ENCODE measurements at regions not wholly inside any gene's neighbourhood (a gene's known extent, or its start where the extent isn't known, plus 50 kb on each side); places are given as distances from the start of the nearest gene placed in this dataset.

- TF ChIP-seq CTCF (IDR thresholded peaks at IDR 0.05; ENCODE audit: extremely low read depth, insufficient read depth, missing control alignments) = no peak
Measured at GRCh38 chr20:53797085-53797484, 203.4 kb upstream of the ZNF217 start.

GRCh38 chr20:53795170-53795569 lies 201.5 kb upstream of the ZNF217 start:
- no peak for DNase-seq (ENCODE audit: low spot score)
- no peak for TF ChIP-seq CTCF (IDR thresholded peaks at IDR 0.05; ENCODE audit: extremely low read depth, insufficient read depth, missing control alignments)
- in situ Hi-C loops (cut with MboI; ENCODE audit: low pct_unique_long_range_greater_than_20kb, low sequenced_read_pairs, unreplicated experiment) = no loop called here

More at GRCh38 chr20:53797085-53797484, 203.4 kb upstream of the ZNF217 start:
- in situ Hi-C loops (cut with MboI; ENCODE audit: low pct_unique_long_range_greater_than_20kb, low sequenced_read_pairs, unreplicated experiment) = no loop called here
- DNase-seq (ENCODE audit: low spot score) = no peak

- no peak for TF ChIP-seq CTCF (IDR thresholded peaks at IDR 0.05; ENCODE audit: extremely low read depth, insufficient read depth, missing control alignments)
- no peak for DNase-seq (ENCODE audit: low spot score)
- in situ Hi-C loops (cut with MboI; ENCODE audit: low pct_unique_long_range_greater_than_20kb, low sequenced_read_pairs, unreplicated experiment) = no loop called here
Measured at GRCh38 chr20:53794529-53795115, 201.0 kb upstream of the ZNF217 start.

- no peak for DNase-seq (ENCODE audit: low spot score)
- TF ChIP-seq CTCF (IDR thresholded peaks at IDR 0.05; ENCODE audit: extremely low read depth, insufficient read depth, missing control alignments) = no peak
- in situ Hi-C loops (cut with MboI; ENCODE audit: low pct_unique_long_range_greater_than_20kb, low sequenced_read_pairs, unreplicated experiment) = no loop called here
Measured at GRCh38 chr20:53793783-53794383, 200.2 kb upstream of the ZNF217 start.

GRCh38 chr20:53792946-53793536 lies 199.4 kb upstream of the ZNF217 start:
- in situ Hi-C loops (cut with MboI; ENCODE audit: low pct_unique_long_range_greater_than_20kb, low sequenced_read_pairs, unreplicated experiment) = no loop called here
- no peak for DNase-seq (ENCODE audit: low spot score)
- TF ChIP-seq CTCF (IDR thresholded peaks at IDR 0.05; ENCODE audit: extremely low read depth, insufficient read depth, missing control alignments) = no peak

- no peak for TF ChIP-seq CTCF (IDR thresholded peaks at IDR 0.05; ENCODE audit: extremely low read depth, insufficient read depth, missing control alignments)
- in situ Hi-C loops (cut with MboI; ENCODE audit: low pct_unique_long_range_greater_than_20kb, low sequenced_read_pairs, unreplicated experiment) = no loop called here
- DNase-seq (ENCODE audit: low spot score) = no peak
Measured at GRCh38 chr20:53789989-53790675, 196.5 kb upstream of the ZNF217 start.
